B cell (primary cell): ENCODE measurements at regions not wholly inside any gene's neighbourhood (a gene's known extent, or its start where the extent isn't known, plus 50 kb on each side); places are given as distances from the start of the nearest gene placed in this dataset.

Source experiments
- ATAC-seq: fragments of 200-7000 bp; cut with Tn5 transposase; one replicate; pipeline ENCODE4 v1.10.0; 2021; ENCODE audit warnings: low read depth, mild to moderate bottlenecking, moderate number of reproducible peaks, moderate library complexity
- CTCF ChIA-PET: fragments of 350-600 bp; sonication (Branson Sonifier 250); formaldehyde crosslinking; loops from one replicate; lab custom pipeline; 2021; ENCODE audit warnings: antibody characterized with exemption, inconsistent platforms; lab: Charles Lee
- POLR2A ChIA-PET: fragments of 350-600 bp; sonication (Branson Sonifier 250); formaldehyde crosslinking; loops from one replicate; lab custom pipeline; 2021; ENCODE audit warnings: antibody characterized with exemption; lab: Charles Lee
- DNase-seq: peaks from one replicate; pipeline ENCODE4 v3.0.0; 2013
- H2AFZ ChIP-seq: 2 replicates; pipeline ENCODE4 v1.6.1; 2012; ENCODE audit warnings: mild to moderate bottlenecking, low read depth, low read length; ENCODE audit not compliant: insufficient read depth, poor library complexity, severe bottlenecking
- H3K27ac ChIP-seq, 2 donors: 1 replicate in 1 of 2; 2 replicates in 1 of 2; pipeline ENCODE4 v1.5.1; 2012 to 2013; ENCODE audit warnings: low read length in 2 of 2, mild to moderate bottlenecking in 2 of 2, moderate library complexity in 1 of 2
- H3K27me3 ChIP-seq, 4 experiments: fragments of 200-600 bp in 1 of 4; sonication (generic) in 1 of 4; replicated peaks in 1 of 4; 1 replicate in 2 of 4; 2 replicates in 2 of 4; pipeline versions ENCODE4 v1.6.1 to v1.7.0; 2013 to 2016; ENCODE audit warnings: low read length in 3 of 4, mild to moderate bottlenecking in 2 of 4, mixed read lengths in 1 of 4, moderate library complexity in 1 of 4; ENCODE audit not compliant: insufficient read depth in 4 of 4, control insufficient read depth in 3 of 4; ENCODE audit errors: control extremely low read depth in 1 of 4
- H3K36me3 ChIP-seq, 2 experiments: replicated peaks in 1 of 2; 1 replicate in 1 of 2; 2 replicates in 1 of 2; pipeline versions ENCODE4 v1.6.1 to v1.7.1; 2013; ENCODE audit warnings: low read length in 1 of 2; ENCODE audit not compliant: insufficient read depth in 2 of 2, control insufficient read depth in 1 of 2; ENCODE audit errors: control extremely low read depth in 1 of 2, extremely low read depth in 1 of 2
- H3K4me1 ChIP-seq, 2 donors: fragments of 200-600 bp in 1 of 2; sonication (generic) in 1 of 2; 1 replicate in 1 of 2; 2 replicates in 1 of 2; pipeline versions ENCODE4 v1.5.1 to v1.6.1; 2013 to 2017; ENCODE audit warnings: low read length in 2 of 2; ENCODE audit not compliant: control insufficient read depth in 2 of 2, insufficient read depth in 2 of 2
- H3K4me2 ChIP-seq: replicated peaks from 2 replicates; pipeline ENCODE3; 2012; ENCODE audit warnings: mild to moderate bottlenecking, low read depth, low read length; ENCODE audit not compliant: poor library complexity, severe bottlenecking
- H3K4me3 ChIP-seq, 5 experiments: fragments of 200-600 bp in 1 of 5; sonication (generic) in 1 of 5; 1 replicate in 3 of 5; 2 replicates in 2 of 5; pipeline versions ENCODE4 v1.5.1 to v1.7.0; 2011 to 2016; ENCODE audit warnings: low read length in 4 of 5, mild to moderate bottlenecking in 4 of 5, low read depth in 2 of 5, control low read depth in 1 of 5, moderate library complexity in 1 of 5; ENCODE audit not compliant: insufficient read depth in 1 of 5; ENCODE audit errors: control extremely low read depth in 1 of 5, extremely low read depth in 1 of 5
- H3K79me2 ChIP-seq: fragments of 200-600 bp; sonication (generic); one replicate; pipeline ENCODE4 v1.6.0; 2016; ENCODE audit warnings: low read length; ENCODE audit not compliant: control insufficient read depth, insufficient read depth
- H3K9ac ChIP-seq: fragments of 200-600 bp; sonication (generic); 2 replicates; pipeline ENCODE4 v1.6.1; 2017; ENCODE audit warnings: mild to moderate bottlenecking, low read length, moderate library complexity
- H3K9me3 ChIP-seq, 3 donors: one replicate each; pipeline versions ENCODE4 v1.6.1 to v1.7.1; 2013; ENCODE audit warnings: low read length in 2 of 3; ENCODE audit not compliant: control insufficient read depth in 2 of 3, insufficient read depth in 1 of 3; ENCODE audit errors: control extremely low read depth in 1 of 3
- H4K20me1 ChIP-seq: 2 replicates; pipeline ENCODE4 v1.6.0; 2012; ENCODE audit warnings: mild to moderate bottlenecking, low read length; ENCODE audit not compliant: insufficient read depth, control insufficient read depth, poor library complexity, severe bottlenecking
- H3K27ac Mint-ChIP-seq: one replicate; pipeline ENCODE4 v1.8.0; 2021; ENCODE audit warnings: mixed read lengths
- H3K27me3 Mint-ChIP-seq: one replicate; pipeline ENCODE4 v1.8.0; 2021; ENCODE audit warnings: mixed read lengths
- H3K4me1 Mint-ChIP-seq: one replicate; pipeline ENCODE4 v1.8.0; 2021; ENCODE audit warnings: mixed read lengths
- H3K4me3 Mint-ChIP-seq: one replicate; pipeline ENCODE4 v1.8.0; 2021; ENCODE audit warnings: mixed read lengths
- H3K9me3 Mint-ChIP-seq: one replicate; pipeline ENCODE4 v1.8.0; 2022; ENCODE audit warnings: mixed read lengths; ENCODE audit not compliant: insufficient read depth
- CTCF ChIP-seq: fragments of 200-600 bp; IDR thresholded peaks from one replicate; pipeline ENCODE4 v1.8.0; 2022; ENCODE audit warnings: antibody characterized with exemption, mild to moderate bottlenecking
- EZH2 ChIP-seq: IDR thresholded peaks from 2 replicates; pipeline ENCODE4 v1.6.1; 2012; ENCODE audit warnings: borderline replicate concordance, low read depth, mild to moderate bottlenecking, moderate library complexity, low read length; ENCODE audit not compliant: insufficient read depth, poor library complexity, severe bottlenecking
- WGBS: methylation state at CpG from one replicate; pipeline ENCODE4 v1.1.5; 2013; ENCODE audit warnings: missing lambda C conversion rate; ENCODE audit not compliant: insufficient coverage; 5-methylcytosine and 5-hydroxymethylcytosine counted together
- intact Hi-C: fragments of 100-400 bp; cut with micrococcal nuclease; formaldehyde crosslinking; loops from one replicate; pipeline ENCODE4 v1.10.0; 2022

GRCh38 chr1:30218438-30218837, 504.9 kb downstream of the MATN1 start:
- H4K20me1 ChIP-seq: no peaks in the 10 kb centered on the region
- no peak overlapping the region for H3K4me2 ChIP-seq
- TF ChIP-seq CTCF (no peak), EZH2 (no peak)
- no peak overlapping the region for H3K27ac ChIP-seq
- H3K4me1 Mint-ChIP-seq: no peaks in the 10 kb centered on the region
- H3K79me2 ChIP-seq: no peaks in the 10 kb centered on the region
- DNase-seq (no peak), ATAC-seq (no peak)
- no peak overlapping the region for H3K4me3 Mint-ChIP-seq
- intact Hi-C loops: no loop called here
- no peak overlapping the region for H3K4me3 ChIP-seq
- peaks cover 0 to 1% (median 0%) of the 10 kb centered on the region in 3 donors for H3K9me3 ChIP-seq
- CTCF ChIA-PET: no interaction called here
- H3K36me3 ChIP-seq: no peaks in the 10 kb centered on the region
- peaks cover 23% of the 10 kb centered on the region for H3K27me3 Mint-ChIP-seq
- POLR2A ChIA-PET: no interaction called here
- H3K27me3 ChIP-seq: no peaks in the 10 kb centered on the region
- no peak overlapping the region for H2AFZ ChIP-seq
- no peak overlapping the region for H3K9ac ChIP-seq
- no CpG with 5 or more reads among the region's 2 CpGs for WGBS
- H3K4me1 ChIP-seq: no peaks in the 10 kb centered on the region
- H3K27ac Mint-ChIP-seq: no peak overlapping the region
- no peaks in the 10 kb centered on the region for H3K9me3 Mint-ChIP-seq

GRCh38 chr1:30216602-30217001, 506.8 kb downstream of the MATN1 start:
- DNase-seq (no peak), ATAC-seq (no peak)
- no peaks in the 10 kb centered on the region for H3K36me3 ChIP-seq
- no peaks in the 10 kb centered on the region for H3K4me1 ChIP-seq
- no peaks in the 10 kb centered on the region for H3K79me2 ChIP-seq
- no peak overlapping the region for H3K4me3 ChIP-seq
- H3K4me2 ChIP-seq: no peak overlapping the region
- WGBS: 98% methylated on average over 7 of the region's 7 CpGs
- Mint-ChIP-seq H3K27me3 (peaks cover 30% of the 10 kb centered on the region), H3K27ac (no peak overlapping the region), H3K4me3 (no peak overlapping the region), H3K9me3 (no peaks in the 10 kb centered on the region), H3K4me1 (no peaks in the 10 kb centered on the region)
- CTCF ChIA-PET: no interaction called here
- no peak overlapping the region for H3K9ac ChIP-seq
- POLR2A ChIA-PET: no interaction called here
- H4K20me1 ChIP-seq: no peaks in the 10 kb centered on the region
- intact Hi-C loops: no loop called here
- H3K27ac ChIP-seq: no peak overlapping the region
- H2AFZ ChIP-seq: no peak overlapping the region
- no peaks in the 10 kb centered on the region for H3K27me3 ChIP-seq
- TF ChIP-seq EZH2 (no peak), CTCF (no peak)
- H3K9me3 ChIP-seq: peaks cover 0 to 1% (median 0%) of the 10 kb centered on the region in 3 donors
